ENCODE measurements at regions not wholly inside any gene's neighbourhood (a gene's known extent, or its start where the extent isn't known, plus 50 kb on each side); places are given as distances from the start of the nearest gene placed in this dataset.
"Not testable (repeated sequence)": the region's sequence is repeated elsewhere in the genome, so short reads cannot be mapped to it uniquely, and the experiment has no call there.

DNA sequence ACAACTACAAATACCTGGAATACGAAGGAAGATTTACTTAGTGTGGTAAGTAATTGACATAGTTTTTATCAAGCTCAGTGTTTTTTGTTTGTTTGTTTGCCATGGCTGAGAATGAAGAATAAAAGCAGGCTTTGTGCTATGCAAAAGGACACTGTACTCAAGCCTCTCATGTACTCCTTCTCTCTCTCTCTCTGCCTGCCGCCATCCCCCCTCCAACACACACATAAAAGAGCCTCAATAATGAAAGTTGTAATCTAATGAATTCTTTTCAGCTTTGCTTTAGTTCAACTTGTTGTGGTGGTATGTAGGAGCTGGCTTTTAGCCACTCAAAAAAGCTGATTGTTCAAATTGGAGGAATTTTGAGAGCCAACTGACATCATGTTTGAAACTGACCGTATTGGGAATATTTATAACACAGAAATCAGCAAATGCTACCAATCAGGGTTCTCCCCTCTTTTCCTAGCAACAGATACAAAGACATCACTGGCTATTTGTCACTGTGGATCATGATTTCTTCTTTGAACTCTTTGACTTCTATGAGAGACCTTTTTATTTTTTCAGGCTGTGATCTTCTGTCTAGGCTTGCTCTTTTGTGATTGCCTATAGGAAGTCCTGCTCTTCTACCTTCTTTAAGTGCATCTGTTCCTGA, 1148.8 kb downstream of the RAPGEF2 start:
- DNase-seq = no peak

DNA sequence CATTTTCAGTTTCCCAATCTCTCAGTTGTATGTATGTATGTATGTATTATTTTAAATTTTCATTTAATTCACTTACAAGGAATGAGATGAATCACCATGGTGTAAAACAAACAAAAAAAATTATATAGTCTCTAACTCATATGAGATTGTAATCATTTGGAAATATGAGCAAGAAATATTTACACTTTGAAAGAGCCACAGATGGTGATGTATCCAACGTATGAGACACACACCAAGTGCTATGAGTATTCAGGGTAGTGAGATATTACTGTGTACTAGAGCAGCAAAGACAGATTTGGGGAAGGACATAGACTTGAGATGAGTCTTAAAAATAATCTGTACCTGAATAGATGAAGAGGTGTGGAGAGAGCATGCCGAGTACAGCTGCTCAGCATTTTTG, 1154.4 kb downstream of the RAPGEF2 start:
- no peak for DNase-seq

DNA sequence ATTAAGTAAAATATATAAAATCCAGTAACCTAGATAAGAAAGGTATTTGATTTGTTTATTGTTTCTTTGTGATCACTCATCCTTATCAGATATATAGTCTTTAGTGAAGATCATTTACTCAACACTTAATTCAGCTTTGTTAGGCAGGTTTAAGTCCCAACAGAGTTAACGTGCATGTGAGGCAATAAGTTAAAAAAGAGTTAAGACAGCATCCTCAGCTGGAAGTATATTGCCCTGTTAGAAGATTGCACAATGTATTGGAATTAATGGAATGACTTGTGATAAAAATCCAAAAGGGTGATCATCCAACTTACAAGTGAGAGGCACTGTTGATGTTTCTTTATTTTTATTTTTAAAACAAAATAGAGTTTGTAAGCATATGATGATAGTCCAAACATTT, 1162.1 kb downstream of the RAPGEF2 start:
- no peak for DNase-seq

DNA sequence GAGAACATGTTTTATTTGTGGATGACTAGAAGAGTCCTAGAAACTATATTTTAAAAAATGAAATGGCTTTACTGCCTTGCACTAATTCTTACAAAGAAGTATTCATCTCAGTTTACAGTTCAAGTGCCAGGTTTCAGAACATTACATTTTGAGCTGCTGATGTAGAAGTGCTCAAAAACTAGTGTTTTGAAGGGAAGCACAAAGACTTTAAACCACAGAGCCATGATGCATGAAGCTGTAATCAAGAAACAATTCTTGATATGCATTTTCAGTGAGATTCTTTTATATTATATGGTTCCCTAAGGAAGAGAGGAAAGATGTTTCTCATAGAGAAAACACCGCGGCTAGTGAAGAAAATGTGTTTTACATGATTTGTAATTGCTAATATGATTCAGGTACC, 1163.0 kb downstream of the RAPGEF2 start:
- DNase-seq = no peak

DNA sequence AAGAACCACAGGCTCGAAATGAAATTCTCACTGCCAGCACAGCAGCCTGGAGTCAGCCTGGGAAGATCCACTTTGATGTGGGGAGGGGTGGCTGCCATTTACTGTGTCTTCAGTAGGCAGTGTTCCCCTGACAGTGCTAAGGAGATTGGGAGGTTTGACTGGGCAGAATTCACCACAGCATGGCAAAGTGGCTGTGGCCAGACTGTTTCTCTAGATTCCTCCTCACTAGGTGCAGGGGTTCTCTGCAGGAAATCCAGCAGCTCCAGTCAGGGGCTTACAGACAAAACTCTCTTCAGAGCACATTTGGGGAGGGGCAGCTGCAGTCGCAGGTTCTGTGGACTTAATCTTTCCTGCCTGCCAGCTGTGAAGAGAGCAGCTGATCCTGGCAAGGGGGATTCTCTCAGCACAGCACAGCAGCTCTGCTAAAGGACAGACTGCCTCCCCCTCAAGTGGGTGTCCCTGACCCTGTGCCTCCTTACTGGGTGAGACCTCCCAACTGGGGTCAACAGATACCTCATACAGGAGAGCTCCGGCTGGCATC, 1174.0 kb downstream of the RAPGEF2 start:
- no peak for DNase-seq

DNA sequence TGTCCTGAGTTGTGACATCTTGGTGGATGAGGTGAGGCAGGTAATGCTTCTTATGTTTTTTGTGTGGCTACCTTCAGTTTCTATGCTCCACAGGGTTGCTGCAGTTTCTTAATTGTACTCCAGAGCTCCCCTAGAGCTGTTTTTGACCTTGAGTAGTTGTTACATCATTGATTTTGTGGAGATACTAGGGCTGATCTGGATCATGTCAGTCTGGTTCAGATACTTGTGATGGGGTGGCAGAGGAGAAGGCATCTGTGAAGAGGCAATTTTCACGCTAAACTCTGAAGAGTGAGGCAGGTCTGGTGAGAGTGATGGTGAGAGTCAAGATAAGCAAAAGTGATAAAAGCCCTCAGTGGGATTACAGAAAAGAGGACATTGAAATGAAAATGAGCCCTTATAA, 1180.2 kb downstream of the RAPGEF2 start:
- no peak for DNase-seq

DNA sequence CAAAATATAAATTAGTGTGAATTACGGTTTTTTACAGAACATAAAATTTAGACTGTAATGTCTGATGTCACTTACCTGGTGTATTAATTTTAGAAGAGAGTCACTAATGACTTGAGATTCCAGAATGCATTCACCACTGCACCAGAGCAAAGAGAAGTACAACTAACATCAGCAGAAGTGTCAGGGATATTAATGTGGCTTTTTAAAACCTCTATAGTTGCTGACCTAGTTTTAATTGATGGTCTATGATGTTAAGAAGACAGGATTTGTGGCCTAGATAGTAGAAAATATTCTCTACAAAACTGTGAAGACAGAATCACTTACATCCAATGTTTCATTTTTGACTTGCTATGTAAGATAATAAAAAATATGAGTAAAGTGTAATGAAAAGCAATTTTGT, 1181.6 kb downstream of the RAPGEF2 start:
- DNase-seq = no peak

DNA sequence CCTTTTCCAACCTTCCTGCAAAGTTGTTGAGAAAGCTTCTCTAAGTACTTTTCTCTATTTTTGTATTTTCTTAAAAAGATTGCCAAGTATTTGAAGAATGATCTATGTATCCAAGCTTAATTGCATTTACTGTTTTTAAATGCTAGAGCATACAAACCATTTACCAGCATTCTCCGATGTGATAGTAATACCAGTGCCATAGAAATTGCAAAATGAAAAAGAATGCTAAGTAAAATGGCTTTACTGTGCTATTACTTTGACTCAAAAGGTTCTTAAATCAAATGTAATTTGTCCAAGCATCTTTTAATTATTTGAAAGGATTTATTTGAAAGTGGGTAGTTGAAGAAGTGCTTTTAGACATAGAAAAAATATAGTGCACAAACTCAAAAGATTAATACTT, 1183.2 kb downstream of the RAPGEF2 start:
- no peak for DNase-seq

DNA sequence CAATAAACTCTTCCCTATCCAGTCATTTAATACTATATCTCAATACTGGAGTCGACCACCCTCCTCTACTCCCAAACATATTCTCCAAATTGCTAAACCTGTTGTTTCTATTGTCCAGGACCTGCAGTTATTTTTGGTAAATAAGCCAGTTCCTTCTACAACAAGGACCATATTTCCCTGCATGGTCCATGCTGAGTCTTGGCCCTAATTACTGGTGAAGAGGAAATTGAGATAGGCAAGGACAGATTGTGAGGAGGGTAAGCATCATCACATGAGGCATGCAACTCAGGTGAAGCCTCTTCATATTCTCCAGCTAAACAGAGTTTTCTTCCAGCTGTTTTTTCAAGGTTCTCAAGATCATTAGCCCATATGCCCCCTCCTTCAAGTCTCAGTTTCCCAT, 1193.6 kb downstream of the RAPGEF2 start:
- no peak for DNase-seq

DNA sequence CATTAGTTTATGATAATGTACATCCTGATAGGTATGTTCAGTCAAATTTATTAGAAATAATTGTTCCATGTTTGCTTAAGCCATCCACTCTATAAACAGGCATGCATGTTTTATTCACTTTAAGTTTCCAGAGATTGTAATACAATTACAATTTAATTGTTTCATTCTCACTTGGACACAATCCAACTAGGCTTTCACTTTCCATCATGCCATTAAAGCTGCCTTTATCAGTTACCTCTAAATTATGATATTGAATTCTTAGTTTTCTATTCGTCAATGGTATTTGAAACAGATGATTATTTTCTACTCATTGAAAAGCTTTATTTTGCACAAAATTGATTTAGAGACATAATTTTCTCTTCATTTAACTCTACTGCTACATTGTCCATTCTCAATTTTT, 1196.3 kb downstream of the RAPGEF2 start:
- no peak for DNase-seq

DNA sequence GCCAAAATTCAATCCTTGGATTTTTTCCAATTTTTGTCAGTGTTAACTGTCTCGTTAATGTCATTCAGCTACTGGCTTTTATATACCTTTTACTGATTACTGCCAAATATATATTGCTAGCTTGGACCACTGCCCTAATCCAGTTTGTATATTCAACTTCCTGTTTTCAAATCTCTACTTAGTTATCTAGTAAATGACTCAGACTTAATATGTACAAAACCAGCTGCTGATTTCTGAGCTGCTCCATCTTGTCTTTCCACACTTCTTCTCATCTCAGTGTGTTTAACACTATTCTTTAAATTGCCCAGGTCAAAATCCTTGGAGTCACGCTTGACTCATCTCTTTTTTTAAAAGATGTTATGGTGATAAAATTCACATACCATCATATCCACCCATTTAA, 1196.7 kb downstream of the RAPGEF2 start:
- no peak for DNase-seq

DNA sequence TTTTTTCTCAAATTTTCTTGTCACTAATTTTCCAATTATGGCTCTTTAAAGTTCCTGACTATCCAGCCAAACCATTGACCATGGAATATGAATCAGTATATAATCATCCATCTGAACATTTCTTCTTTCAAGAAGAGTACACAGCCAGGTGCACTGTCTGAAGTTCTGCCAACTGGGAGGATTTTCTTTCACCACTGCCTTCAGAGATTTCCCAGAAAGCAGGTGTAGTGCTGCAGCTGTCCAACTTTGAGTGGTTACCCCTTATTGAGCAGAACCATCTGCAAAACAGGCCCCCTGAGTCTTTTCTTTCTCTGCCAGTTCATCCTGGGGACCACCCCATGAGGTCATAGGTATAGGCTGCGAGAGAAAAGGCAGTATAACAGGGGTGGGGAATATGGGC, 1213.2 kb downstream of the RAPGEF2 start:
- DNase-seq = no peak

DNA sequence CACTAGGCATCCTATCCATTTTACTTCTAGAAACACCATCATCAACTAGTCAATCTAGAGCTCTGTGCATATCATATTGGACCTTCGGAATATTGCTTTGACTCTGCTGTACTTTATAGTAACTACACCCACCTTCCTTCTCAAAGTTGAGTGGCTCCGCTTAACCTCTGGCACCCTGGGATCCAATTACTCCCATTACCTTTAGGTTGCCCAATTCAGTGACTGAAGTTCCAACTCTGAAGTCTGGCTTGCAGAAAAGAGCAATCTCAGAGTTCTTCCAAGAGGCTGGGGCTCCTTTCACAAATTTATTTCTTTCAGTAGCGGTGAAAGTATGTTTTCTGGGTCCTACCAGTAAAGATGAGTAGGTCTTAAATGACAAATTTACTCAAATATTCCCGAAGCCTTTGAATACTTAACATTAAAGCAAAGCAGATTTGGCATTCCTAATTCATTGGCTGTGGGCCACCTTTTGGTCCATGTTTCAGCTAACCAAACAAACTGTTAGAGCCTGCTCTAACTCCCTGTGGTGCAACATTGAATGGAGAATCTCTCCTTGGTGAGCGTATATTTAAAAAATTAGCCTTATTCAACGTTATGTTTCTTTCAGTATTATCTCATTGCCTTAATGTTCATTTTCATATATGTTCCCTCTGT, 1215.8 kb downstream of the RAPGEF2 start:
- DNase-seq = no peak

DNA sequence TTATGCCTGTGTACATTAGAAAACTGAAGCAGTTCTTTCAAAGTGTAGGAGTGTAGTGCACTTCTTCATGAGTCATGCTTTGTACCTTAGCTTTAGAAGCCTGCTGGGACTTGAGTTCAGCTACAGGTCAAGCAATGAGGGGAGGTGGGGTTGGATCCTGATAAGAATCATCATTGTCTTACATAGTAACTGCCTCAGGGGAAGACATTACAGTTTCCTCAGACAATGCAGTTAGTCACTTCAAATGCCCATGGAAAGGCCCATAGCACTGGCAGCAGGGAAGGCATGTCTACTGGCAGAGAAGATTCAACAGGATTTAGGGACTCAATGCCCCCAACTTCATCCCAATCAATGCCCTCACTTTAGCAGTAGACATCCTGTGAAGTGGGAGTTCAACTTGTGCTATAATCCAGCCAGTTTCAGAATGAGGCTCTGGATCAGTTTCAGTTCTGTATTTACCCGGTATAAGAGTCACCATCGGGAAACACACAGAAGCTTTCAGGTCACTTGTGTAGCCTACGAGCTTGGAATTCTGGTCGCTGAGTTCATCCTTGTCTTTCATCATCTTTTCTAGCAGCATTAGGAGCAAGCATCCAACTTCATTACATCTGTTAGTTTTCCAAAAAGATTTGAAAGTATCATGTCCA, 1216.5 kb downstream of the RAPGEF2 start:
- DNase-seq = no peak

DNA sequence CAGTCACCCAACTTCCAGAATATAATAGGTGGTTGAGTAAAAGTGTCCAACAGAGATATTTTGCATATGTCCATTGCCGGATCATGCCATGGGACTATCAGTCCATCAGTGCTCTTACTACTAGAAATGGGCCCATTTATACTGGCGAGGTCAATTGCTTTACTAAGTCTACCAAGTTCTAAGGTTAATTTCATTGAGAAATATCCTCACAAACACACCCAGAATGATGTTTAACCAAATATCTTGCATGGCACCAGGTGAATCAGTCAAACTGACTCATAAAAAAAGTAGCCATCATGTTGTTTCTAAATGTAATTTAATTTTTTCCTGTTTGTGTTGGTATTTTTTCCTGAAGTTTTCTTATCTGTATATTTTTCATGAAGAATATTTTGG, 1217.0 kb downstream of the RAPGEF2 start:
- no peak for DNase-seq

DNA sequence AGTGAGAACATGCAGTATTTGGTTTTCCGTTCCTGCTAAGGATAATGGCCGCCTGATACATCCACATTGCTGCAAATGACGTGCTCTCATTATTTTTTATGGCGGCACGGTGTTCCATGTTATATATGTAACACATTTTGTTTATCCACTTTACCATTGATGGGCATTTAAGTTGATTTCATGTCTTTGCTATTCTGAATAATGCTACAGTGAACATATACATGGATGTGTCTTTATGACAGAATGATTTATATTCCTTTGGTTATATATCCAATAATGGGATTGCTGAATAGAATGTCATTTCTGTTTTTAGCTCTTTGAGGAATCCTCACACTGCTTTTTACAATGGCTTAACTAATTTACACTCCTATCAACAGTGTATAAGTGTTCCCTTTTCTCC, 1223.2 kb downstream of the RAPGEF2 start:
- DNase-seq = no peak

DNA sequence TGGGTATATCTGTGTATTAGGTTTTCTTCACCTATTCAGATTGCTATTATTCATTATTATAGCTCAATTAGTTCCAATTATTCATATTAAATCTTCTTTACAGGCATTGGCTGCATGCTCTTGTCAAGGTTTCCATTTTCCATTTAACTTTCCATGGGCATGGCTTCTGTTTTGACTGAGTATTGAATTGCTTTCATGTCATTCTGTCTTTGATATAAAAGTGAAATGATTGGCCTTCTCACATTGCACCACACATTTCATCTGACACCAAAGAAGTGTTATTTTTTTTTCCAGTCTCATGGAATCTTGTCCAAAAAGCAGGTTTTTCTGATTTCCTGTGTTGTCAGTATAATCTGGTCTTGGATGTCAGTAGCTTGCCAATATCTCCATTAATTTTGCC, 1244.3 kb downstream of the RAPGEF2 start:
- DNase-seq = no peak

DNA sequence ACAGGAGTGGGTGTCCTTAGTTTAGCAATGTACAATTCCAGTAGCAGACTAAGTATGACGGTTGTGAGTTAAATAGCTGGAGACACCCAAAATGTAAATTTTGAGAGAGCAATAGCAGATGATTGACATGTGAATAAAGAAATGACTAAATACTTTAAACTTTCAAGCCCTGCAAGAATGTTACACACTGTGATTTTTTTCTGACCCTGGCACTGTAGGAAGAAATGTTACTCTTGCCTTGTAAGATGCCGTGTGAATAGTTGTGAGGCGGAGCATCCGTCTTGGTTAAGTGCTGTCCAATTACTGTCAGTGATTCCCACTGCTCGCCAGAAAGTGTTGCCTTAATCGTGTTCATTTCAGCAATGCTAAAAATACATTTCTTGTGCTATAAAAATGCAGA, 1248.1 kb downstream of the RAPGEF2 start:
- no peak for DNase-seq

DNA sequence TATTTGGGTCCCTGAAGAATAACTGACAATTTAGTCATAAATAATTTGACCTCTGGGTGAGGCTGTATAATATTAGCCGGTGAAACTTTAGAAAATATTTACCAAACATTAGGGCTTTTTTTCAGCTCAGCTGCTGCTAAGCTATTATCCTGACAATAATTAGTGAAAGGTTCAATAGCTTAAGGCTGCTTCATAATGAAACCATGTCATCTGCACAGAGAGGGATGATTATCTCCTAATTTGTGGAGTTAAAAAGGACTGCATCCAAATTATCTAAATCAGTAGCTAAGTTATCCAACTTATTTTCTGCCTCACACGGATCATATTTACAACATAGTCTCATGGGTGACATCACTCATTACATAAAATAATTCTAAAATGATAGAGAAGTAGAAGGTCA, 1249.8 kb downstream of the RAPGEF2 start:
- no peak for DNase-seq

DNA sequence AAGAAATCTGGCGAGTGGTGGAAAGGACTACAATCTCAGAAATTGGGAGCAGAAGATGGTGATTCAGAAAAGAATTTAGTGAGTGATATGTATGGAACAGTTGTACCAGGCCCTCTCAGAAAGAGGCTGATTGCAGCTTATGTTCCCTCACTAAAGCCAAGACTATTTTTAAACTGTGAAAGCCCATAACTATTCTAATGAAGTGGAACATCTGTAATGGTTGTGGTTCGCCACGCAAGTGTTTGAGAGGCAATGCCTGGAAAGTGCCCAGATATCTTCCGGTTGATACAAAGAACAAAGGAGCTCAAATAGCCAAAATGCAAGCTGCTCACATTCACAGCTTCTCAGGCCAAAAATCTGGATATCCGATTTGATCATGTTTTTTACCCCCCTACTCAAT, 1250.7 kb downstream of the RAPGEF2 start:
- no peak for DNase-seq

DNA sequence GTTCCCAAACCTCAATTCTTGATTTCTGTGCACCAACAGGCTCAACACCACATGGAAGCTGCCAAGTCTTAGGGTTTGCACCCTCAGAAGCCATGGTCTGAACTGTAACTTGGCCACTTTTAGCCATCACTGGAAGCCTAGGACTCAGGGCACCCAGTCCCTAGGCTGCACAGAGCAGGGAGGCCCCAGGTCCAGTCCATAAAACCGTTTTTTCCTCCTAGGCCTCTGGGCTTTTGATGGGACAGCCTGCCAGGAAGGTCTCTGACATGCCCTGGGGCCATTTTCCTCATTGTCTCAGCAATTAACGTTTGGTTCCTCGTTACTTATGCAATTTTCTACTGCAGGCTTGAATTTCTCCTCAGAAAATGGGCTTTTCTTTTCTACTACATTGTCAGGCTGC, 1259.6 kb downstream of the RAPGEF2 start:
- DNase-seq = no peak

DNA sequence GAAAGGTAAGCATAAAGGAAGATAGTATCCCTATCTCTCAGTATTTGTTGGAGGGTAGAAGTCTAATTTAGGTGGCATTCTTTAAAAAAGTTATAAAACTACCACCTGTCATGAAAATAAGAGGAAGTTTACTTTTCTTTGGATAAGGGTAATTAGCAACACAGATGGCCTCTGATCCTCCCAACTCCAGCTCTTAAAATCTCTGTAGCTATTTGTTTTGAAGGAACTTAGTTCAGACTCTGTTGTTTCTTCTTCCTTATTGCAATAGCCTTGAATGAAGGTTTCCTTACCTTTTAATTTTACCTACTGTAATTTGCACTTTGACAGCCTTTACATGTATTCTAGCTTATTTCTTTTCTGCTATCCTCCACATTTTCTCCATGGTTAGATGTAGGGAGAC, 1261.3 kb downstream of the RAPGEF2 start:
- no peak for DNase-seq

DNA sequence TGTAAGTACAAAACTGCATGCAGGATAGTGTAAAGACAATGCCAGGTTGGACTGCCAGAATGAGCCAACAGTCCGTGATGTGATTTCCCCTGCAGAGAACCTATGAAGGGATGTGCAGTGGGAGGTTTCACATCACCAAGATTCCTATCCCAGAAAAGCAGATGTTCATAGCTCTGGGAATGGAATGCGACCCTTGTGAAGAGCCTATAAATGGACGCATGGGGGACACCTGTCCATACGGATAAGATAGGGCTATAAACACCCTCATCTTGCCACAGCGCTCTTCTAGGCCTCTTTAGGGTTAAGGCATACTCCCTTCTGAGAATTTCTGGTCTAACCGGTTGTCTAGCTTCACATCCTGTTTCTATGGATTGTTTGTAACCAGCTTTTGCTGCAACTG, 1261.8 kb downstream of the RAPGEF2 start:
- DNase-seq = not testable (repeated sequence)

DNA sequence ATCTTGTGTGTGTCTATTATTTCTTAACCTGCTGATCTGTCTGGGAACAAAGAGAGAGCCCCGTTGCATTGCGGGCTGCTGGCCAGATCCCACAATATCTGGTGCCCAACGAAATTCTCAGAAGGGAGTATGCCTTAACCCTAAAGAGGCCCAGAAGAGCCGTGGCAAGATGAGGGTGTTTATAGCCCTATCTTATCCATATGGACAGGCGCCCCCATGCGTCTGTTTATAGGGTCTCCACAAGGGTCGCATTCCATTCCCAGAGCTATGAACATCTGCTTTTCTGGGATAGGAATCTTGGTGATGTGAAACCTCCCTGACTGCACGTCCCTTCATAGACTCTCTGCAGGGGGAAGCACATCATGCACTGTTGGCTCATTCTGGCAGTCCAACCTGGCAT, 1262.5 kb downstream of the RAPGEF2 start:
- not testable (repeated sequence) for DNase-seq
